IMR-90 (cell line): ENCODE measurements at regions not wholly inside any gene's neighbourhood (a gene's known extent, or its start where the extent isn't known, plus 50 kb on each side); places are given as distances from the start of the nearest gene placed in this dataset.

Experiments
- ATAC-seq: fragments of 200-7000 bp; cut with Tn5 transposase; 2 replicates; pipeline ENCODE4 v1.9.1; 2020; ENCODE audit warnings: low read depth, mild to moderate bottlenecking, moderate library complexity
- BruUV-seq: library from RNA; stranded (reverse); fragments of 400-500 nt; replicated peaks from 2 replicates; lab custom pipeline; 2021; lab: Mats Ljungman, UMichigan
- CTCF ChIA-PET: fragments of 300-600 bp; formaldehyde crosslinking; extraction: SDS; loops from one replicate; lab custom pipeline; 2021; ENCODE audit warnings: antibody characterized with exemption; lab: Yijun Ruan, JAX
- POLR2A ChIA-PET: fragments of 300-600 bp; sonication (Branson Sonifier 250); formaldehyde crosslinking; loops from one replicate; lab custom pipeline; 2022; ENCODE audit warnings: antibody characterized with exemption; ENCODE audit not compliant: unreplicated experiment; lab: Charles Lee
- DNase-seq: peaks from one replicate; pipeline ENCODE4 v3.0.0; 2013
- H2AFZ ChIP-seq: replicated peaks from 2 replicates; pipeline ENCODE3; 2013; ENCODE audit warnings: low read length, mild to moderate bottlenecking; ENCODE audit not compliant: poor library complexity
- H2AK5ac ChIP-seq: 2 replicates; pipeline ENCODE4 v1.6.1; 2013; ENCODE audit warnings: low read depth, low read length, inconsistent platforms
- H2AK9ac ChIP-seq: replicated peaks from 2 replicates; pipeline ENCODE3; 2013; ENCODE audit warnings: mild to moderate bottlenecking, low read depth, low read length, moderate library complexity; ENCODE audit not compliant: poor library complexity
- H2BK120ac ChIP-seq: 2 replicates; pipeline ENCODE4 v1.6.1; 2013; ENCODE audit warnings: low read depth, low read length, inconsistent platforms
- H2BK15ac ChIP-seq: 3 replicates; pipeline ENCODE4 v1.6.1; 2013; ENCODE audit warnings: low read depth, low read length, inconsistent platforms
- H2BK20ac ChIP-seq: 2 replicates; pipeline ENCODE4 v1.6.1; 2013; ENCODE audit warnings: low read depth, mild to moderate bottlenecking, inconsistent platforms, low read length, moderate library complexity
- H2BK5ac ChIP-seq: 2 replicates; pipeline ENCODE4 v1.6.1; 2013; ENCODE audit warnings: mild to moderate bottlenecking, low read depth, low read length, inconsistent platforms; ENCODE audit not compliant: poor library complexity, severe bottlenecking
- H3K14ac ChIP-seq: replicated peaks from 2 replicates; pipeline ENCODE4 v1.6.1; 2013; ENCODE audit warnings: low read depth, low read length, inconsistent platforms
- H3K18ac ChIP-seq: 2 replicates; pipeline ENCODE4 v1.6.1; 2013; ENCODE audit warnings: low read depth, low read length, control low read depth
- H3K23ac ChIP-seq: 2 replicates; pipeline ENCODE4 v1.6.1; 2013; ENCODE audit warnings: low read depth, low read length, inconsistent platforms
- H3K27ac ChIP-seq: 2 replicates; pipeline ENCODE4 v1.5.1; 2013; ENCODE audit warnings: mild to moderate bottlenecking, control low read depth, low read length; ENCODE audit not compliant: insufficient read depth
- H3K27me3 ChIP-seq: 2 replicates; pipeline ENCODE4 v1.6.1; 2013; ENCODE audit warnings: low read length; ENCODE audit not compliant: control insufficient read depth, insufficient read depth
- H3K36me3 ChIP-seq: 2 replicates; pipeline ENCODE4 v1.6.1; 2013; ENCODE audit warnings: low read length, mixed read lengths; ENCODE audit not compliant: control insufficient read depth, insufficient read depth
- H3K4ac ChIP-seq: 2 replicates; pipeline ENCODE4 v1.6.1; 2013; ENCODE audit warnings: low read depth, low read length, inconsistent platforms
- H3K4me1 ChIP-seq: 2 replicates; pipeline ENCODE4 v1.6.1; 2013; ENCODE audit warnings: low read length, mixed read lengths; ENCODE audit not compliant: control insufficient read depth, insufficient read depth
- H3K4me2 ChIP-seq: 2 replicates; pipeline ENCODE4 v1.6.1; 2013; ENCODE audit warnings: low read depth, mild to moderate bottlenecking, control low read depth, low read length, moderate library complexity
- H3K4me3 ChIP-seq: 2 replicates; pipeline ENCODE4 v1.5.1; 2013; ENCODE audit warnings: low read depth, mild to moderate bottlenecking, control low read depth, low read length, moderate library complexity; ENCODE audit not compliant: insufficient read depth
- H3K56ac ChIP-seq: 2 replicates; pipeline ENCODE4 v1.6.1; 2013; ENCODE audit warnings: low read length, inconsistent platforms; ENCODE audit not compliant: insufficient read depth; ENCODE audit errors: extremely low read depth
- H3K79me1 ChIP-seq, 2 experiments: 2 replicates each; pipeline ENCODE4 v1.6.1; 2013; ENCODE audit warnings: low read length in 2 of 2, inconsistent platforms in 1 of 2, low read depth in 1 of 2
- H3K9ac ChIP-seq: 2 replicates; pipeline ENCODE4 v1.6.1; 2013; ENCODE audit warnings: low read depth, low read length, control low read depth
- H3K9me1 ChIP-seq: 2 replicates; pipeline ENCODE4 v1.6.1; 2013; ENCODE audit warnings: low read length, inconsistent platforms; ENCODE audit not compliant: insufficient read depth
- H3K9me3 ChIP-seq: 2 replicates; pipeline ENCODE4 v1.6.1; 2013; ENCODE audit warnings: low read length; ENCODE audit not compliant: control insufficient read depth, insufficient read depth
- H4K20me1 ChIP-seq: 2 replicates; pipeline ENCODE4 v1.6.1; 2013; ENCODE audit warnings: low read length, inconsistent platforms; ENCODE audit not compliant: insufficient read depth
- H4K5ac ChIP-seq: 2 replicates; pipeline ENCODE4 v1.6.1; 2013; ENCODE audit warnings: mild to moderate bottlenecking, low read depth, low read length, control low read depth
- H4K8ac ChIP-seq, 2 experiments: 2 replicates each; pipeline ENCODE4 v1.6.1; 2013; ENCODE audit warnings: low read depth in 2 of 2, low read length in 2 of 2, control low read depth in 1 of 2, inconsistent platforms in 1 of 2
- H4K91ac ChIP-seq: 2 replicates; pipeline ENCODE4 v1.6.1; 2013; ENCODE audit warnings: low read depth, low read length, inconsistent platforms; ENCODE audit not compliant: insufficient read depth
- CHD1 ChIP-seq: IDR thresholded peaks from 2 replicates; pipeline ENCODE4 v1.6.1; 2012; ENCODE audit warnings: low read depth, low read length, improper control_type of control experiment
- FOS ChIP-seq: fragments of 150-350 bp; IDR thresholded peaks from 2 replicates; pipeline ENCODE4 v1.6.1; 2016; ENCODE audit warnings: low read depth, low read length
- MAZ ChIP-seq: IDR thresholded peaks from 2 replicates; pipeline ENCODE4 v1.6.1; 2012; ENCODE audit warnings: low read depth, mild to moderate bottlenecking, low read length, improper control_type of control experiment, moderate library complexity, borderline replicate concordance
- NFE2L2 ChIP-seq: fragments of 150-350 bp; IDR thresholded peaks from 2 replicates; pipeline ENCODE4 v1.6.1; 2016; ENCODE audit warnings: low read depth, mild to moderate bottlenecking, low read length
- WGBS, 2 experiments: methylation state at CpG; one replicate each; pipeline versions ENCODE4 v1.1.5 to v1.1.7; 2013; ENCODE audit warnings: missing lambda C conversion rate in 2 of 2; ENCODE audit not compliant: insufficient read length in 1 of 2; ENCODE audit errors: extremely low coverage in 2 of 2; 5-methylcytosine and 5-hydroxymethylcytosine counted together
- dilution Hi-C: fragments of 300-500 bp; cut with HindIII; formaldehyde crosslinking; loops from one replicate; pipeline ENCODE4 v1.14.3; 2018; ENCODE audit warnings: low sequenced_read_pairs; ENCODE audit not compliant: unreplicated experiment
- in situ Hi-C: fragments of 300-500 bp; cut with MboI; formaldehyde crosslinking; loops from 3 replicates; pipeline ENCODE4 v1.14.3; 2019; ENCODE audit warnings: low sequenced_read_pairs, inconsistent platforms, mixed read lengths
- intact Hi-C: fragments of 100-400 bp; cut with micrococcal nuclease; formaldehyde crosslinking; loops from 2 replicates; pipeline ENCODE4 v1.10.0; 2022

GRCh38 chr13:30135868-30136267, 171.5 kb downstream of the KATNAL1 start:
- no TSS peak for BruUV-seq
- Histone ChIP-seq H3K4ac (no peak overlapping the region; the same call in 1 of the 2 replicates), H3K4me2 (no peak overlapping the region), H3K4me1 (peaks cover 10% of the 10 kb centered on the region), H3K56ac (no peak overlapping the region), H3K79me1 (no peaks in the 10 kb centered on the region), H3K18ac (no peak overlapping the region), H4K20me1 (no peaks in the 10 kb centered on the region), H3K23ac (no peak overlapping the region), H2BK120ac (no peak overlapping the region), H3K27ac (no peak overlapping the region), H3K9me3 (no peaks in the 10 kb centered on the region), H2BK5ac (no peak overlapping the region), H4K5ac (no peak overlapping the region), H4K8ac (no peak overlapping the region), H2AK9ac (no peak overlapping the region), H2BK20ac (no peak overlapping the region), H3K4me3 (no peak overlapping the region), H3K9me1 (no peaks in the 10 kb centered on the region; the same call in 1 of the 2 replicates), H3K27me3 (0 out of 2 replicates have a peak, but pooled peaks cover 2% of the 10 kb centered on the region), H2AK5ac (0 out of 2 replicates have a peak overlapping the region, but pooled peaks have one; percentile 8), H2BK15ac (no peak overlapping the region), H2AFZ (no peak overlapping the region), H3K36me3 (no peaks in the 10 kb centered on the region), H3K14ac (no peak overlapping the region), H4K91ac (no peak overlapping the region), H3K9ac (no peak overlapping the region)
- dilution Hi-C loops (no loop called here), in situ Hi-C loops (loop anchor here (10.0 to 25.0 kb wide), 3 partner anchors 309 to 901 kb away; no protein-coding TSS in a partner anchor), intact Hi-C loops (loop anchor here (10.0 kb wide), 4 partner anchors 169 to 729 kb away; partner anchors contain the start of gene KATNAL1)
- CTCF ChIA-PET, result no interaction called here
- DNase-seq, result no peak
- TF ChIP-seq FOS (no peak), CHD1 (no peak), NFE2L2 (no peak), MAZ (no peak)
- WGBS, 2 experiments, result no CpG with 5 or more reads among the region's 5 CpGs
- POLR2A ChIA-PET, result no interaction called here
- ATAC-seq, result no peak
